HUDEP-2 (cell line): ENCODE measurements at regions not wholly inside any gene's neighbourhood (a gene's known extent, or its start where the extent isn't known, plus 50 kb on each side); places are given as distances from the start of the nearest gene placed in this dataset.
"Not testable (repeated sequence)": the region's sequence is repeated elsewhere in the genome, so short reads cannot be mapped to it uniquely, and the experiment has no call there.

Experiments used
- DNase-seq, 76 experiments: peaks; one replicate each; lab custom pipeline; 2025; ENCODE audit not compliant: unreplicated experiment in 76 of 76; lab: John Stamatoyannopoulos, UW

DNA sequence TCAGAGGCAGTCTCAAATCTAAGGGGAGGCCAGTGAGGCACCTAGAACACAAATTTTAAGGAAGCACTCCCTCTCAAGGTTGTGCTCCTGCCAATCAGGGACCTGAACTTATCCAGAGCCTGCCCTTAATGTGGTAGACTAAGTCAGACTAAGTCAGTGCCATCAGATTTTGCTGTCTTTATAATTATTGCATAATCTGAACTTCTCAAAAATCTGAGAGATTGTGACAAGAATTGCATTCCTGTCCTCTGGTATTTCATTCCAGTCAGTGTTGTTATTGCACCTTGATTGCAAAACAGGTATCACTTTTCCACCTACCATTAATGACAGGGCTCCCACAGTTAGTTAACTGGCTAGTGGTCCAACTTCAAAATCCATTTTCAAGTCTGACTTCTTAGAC lies 197.1 kb upstream of the HCN1 start:
- DNase-seq, result no peak

DNA sequence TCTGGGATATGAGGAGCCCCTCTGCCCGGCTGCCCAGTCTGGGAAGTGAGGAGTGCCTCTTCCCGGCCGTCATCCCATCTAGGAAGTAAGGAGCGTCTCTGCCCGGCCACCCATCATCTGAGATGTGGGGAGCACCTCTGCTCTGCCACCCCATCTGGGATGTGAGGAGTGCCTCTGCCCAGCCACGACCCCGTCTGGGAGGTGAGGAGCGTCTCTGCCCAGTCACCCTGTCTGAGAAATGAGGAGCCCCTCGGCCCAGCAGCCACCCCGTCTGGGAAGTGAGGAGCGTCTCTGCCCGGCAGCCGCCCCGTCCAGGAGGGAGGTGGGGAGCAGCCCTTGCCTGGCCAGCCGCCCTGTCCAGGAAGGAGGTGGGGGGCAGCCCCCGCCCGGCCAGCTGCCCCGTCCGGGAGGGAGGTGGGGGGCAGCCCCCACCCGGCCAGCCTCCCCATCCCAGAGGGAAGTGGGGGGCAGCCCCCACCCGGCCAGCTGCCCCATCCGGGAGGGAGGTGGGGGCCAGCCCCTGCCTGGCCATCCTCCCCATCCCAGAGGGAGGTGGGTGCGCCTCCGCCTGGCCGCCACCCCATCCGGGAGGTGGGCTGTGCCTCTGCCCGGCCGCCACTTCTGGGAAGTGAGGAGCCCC lies 194.4 kb upstream of the HCN1 start:
- not testable (repeated sequence) for DNase-seq

DNA sequence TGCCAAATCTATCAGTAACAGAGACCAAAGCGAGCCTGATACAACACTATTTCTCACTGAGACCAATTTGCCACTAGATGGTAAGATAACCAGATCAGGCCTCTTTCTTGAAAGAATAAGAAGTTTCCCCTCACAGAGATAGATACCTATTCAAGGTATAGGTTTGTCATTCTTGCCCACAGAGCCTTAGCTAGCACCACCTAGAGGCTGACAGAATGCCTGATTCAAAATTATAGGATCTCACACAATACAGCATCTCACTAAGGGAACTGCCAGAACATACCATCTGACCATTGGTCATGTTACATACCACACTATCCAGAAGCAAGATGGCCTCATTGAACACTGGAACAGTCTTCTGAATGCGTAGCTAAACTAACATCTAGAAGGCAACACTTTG lies 166.6 kb upstream of the HCN1 start:
- DNase-seq, result no peak

DNA sequence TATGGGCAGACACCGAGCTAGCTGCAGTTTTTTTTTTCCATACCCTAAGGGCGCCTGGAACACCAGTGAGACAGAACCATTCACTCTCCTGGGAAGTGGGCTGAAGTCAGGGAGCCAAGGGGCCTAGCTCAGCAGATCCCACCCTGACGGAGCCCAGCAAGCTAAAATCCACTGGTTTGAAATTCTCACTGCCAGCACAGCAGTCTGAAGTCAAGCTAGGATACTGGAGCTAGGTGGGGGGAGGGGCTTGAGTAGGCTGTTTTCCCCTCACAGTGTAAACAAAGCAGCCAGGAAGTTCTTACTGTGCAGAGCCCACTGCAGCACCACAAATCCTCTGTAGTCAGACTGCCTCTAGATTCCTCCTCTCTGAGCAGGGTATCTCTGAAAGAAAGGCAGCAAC lies 151.7 kb upstream of the HCN1 start:
- DNase-seq, result no peak

DNA sequence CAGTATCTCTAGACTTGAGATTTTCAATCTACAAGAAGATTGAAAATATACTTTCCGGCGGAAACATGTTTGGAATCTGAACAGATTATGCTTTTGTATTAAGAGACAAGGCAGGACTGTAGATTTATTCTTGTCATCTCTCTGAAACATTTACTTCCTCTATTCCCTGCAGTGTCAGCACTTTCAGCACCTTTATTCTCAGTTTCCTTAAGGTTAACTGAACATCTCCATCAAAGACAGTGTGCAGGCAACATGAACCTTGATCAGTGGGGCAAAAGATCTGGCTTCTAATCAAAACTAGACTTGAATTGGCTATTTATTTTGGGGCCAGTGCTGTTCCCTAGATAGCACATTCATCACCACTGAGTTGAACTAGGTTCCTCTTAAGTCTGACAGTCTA lies 129.9 kb upstream of the HCN1 start:
- no peak for DNase-seq

DNA sequence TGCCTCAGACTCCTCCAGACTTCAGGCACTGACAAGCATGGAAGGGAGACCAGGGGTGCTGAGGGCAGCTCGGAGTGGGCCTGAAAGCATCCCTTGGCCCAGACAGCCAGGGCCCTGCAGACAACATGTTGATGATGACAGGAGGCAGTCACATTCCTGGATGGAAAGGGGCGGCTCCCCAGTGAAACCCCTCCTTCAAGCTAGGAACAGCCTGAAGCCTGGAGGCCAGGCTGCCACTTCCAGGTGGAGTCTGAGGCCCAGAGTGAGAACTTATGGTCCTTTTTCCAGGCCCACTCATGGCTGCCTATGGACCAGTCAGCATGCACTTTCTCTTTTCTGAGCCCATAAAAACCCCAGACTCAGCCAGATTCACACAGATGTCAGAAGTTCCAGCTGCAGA lies 104.2 kb upstream of the HCN1 start:
- no peak for DNase-seq

DNA sequence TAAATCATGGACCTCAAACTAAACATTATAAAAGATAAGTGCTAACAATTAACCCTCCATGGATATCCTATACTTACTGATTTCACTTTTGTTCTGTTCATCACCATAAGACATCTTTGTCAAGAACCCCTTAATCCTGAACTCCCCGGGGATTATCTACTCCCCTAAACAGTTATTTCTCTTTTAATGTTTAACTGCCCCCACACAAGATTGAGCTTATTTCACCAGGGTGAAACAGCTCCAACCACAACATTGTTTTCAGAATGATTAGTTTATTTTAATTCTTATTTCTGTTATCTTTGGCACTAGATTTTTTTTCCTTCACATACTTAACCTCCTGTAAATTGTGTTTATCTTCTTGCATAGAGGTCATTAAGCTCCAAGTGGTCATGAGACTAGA lies 103.2 kb upstream of the HCN1 start:
- no peak for DNase-seq

DNA sequence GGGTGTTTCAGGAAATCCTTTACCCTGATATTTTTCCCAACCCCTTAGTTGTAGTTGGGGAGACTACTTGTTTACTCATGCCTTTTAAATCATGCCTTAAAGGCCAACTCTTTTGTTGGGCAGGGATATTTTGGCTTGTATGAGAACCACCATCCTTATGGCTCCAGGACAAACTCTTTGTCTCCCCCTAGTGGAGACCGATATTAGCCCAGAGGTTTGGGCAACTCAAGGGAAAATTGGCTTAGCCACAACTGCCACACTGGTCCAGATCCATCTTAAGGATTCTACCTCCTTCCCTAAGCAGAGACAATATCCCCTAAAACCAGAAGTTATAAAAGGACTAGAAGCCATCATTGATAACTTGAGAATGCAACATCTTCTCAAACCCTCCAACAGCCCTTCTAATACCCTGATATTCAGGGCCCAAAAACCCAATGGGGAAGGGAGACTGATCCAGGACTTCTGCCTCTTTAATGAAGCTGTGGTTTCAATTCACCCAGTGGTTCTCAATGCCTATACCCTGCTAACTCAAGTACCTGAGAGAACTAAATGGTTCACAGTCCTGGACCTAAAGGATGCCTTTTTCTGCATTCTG lies 100.9 kb upstream of the HCN1 start:
- peak in 9 of 76 experiments; percentile 0 to 16 (median 2) for DNase-seq

DNA sequence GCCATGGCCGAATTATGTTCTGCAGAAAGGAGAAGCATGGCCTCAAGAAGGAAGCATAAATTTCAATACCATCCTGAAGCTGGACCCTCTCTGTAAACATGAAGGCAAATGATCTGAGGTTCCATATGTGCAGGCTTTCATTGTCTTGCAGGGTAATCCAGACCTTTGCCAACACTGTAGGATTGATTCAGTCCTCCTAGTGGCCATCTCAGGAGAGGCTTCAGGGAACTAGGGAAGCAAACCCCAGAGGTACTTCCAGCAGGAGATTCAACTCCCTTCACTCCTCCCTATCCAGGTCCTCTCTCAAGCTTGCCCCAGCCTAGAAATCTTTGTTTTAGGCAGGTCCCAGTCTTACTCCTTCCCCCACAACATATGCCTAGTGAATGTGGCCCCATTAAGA lies 99.3 kb upstream of the HCN1 start:
- DNase-seq, result no peak

DNA sequence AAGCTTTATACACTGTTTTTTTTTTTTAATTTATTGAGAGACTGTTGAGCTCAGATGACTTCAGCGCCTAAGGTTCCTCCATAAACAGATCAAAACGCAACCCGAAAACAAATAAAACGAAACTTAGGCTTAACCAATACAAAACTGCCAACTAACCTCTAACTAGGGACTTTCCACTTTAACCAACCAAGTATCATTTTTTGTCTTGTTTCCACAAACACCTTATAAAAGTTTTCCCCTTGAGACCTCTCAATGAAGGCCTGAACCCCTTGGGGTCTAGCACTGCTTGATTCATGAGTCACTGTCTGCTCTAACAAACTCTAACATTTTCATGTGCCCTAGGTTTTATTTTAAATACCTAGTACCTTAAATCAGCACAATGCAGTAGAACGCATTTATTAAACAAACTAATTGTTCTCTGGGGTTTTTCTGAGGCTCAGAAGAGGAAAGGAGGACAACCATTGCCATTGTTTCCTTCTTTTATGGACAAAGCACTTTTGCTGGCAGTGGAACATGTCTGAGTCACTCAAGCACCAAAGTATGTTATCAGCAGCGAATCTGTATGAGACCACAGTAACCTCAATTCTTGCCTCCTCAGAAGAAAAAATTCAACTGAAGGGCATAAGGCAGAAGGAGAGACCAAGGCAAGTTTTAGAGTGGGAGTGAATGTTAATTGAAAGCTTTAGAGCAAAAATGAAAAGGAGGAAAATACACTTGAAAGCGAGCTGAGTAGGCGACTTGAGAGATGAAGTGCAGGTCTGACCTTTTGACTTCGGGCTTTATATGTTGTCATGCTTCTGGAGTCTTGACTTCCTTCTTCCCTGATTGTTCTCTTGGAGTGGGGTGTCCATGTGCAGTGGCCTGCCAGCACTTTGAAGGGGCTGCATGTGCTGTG lies 97.7 kb upstream of the HCN1 start:
- DNase-seq, result no peak

DNA sequence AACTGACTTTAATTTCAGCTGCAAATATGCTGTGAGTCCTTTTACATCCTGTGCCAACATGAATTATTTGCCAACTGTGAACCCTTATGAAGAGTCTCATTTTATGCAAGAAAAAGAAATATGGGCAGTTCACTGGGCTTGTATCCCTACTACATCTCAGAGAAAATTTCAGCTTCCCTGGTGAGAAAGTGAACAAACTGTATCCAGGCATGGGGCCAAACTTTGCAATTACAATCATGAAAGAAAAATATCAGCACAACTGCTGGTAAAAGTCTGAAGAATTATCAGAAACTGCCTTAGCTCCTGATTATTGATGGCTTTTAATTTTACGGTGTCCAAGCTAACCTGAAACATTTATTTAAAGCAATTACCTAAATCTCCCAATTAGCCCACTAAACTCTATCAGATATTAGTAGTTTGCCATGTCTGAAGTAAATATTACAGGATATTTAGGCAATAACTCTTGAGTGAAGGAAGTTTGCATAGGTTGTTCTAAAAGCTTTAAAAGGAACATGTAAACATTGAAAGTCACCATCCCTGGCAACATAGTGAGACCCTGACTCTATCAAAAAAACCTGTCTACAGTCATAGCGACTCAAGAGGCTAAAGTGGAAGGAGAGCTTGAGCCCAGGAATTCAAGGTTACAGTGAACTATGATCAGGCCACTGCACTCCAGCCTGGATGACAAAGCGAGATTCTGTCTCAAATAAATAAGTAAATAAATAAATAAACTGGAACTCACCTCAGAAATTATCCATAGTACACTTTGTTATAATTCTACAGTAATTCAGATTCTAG lies 83.9 kb upstream of the HCN1 start:
- DNase-seq, result no peak

DNA sequence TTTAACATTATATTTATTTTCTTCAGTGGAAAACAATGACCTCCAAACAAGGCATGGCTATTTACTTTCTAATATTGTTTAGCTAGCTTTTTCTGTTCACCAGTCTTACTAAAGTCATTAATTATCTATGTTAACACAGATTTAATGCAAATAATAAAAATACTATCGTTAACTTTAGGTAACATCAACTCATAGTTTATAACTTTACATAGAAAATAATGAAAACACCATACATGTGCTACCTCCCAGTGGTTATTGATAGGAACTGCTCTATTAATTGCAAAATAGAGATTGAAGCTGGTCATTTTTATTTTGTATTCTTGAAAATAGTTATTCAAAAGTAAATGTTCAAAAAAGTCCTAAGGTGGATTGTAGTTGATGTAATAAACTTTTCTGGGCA lies 78.3 kb upstream of the HCN1 start:
- DNase-seq, result no peak

DNA sequence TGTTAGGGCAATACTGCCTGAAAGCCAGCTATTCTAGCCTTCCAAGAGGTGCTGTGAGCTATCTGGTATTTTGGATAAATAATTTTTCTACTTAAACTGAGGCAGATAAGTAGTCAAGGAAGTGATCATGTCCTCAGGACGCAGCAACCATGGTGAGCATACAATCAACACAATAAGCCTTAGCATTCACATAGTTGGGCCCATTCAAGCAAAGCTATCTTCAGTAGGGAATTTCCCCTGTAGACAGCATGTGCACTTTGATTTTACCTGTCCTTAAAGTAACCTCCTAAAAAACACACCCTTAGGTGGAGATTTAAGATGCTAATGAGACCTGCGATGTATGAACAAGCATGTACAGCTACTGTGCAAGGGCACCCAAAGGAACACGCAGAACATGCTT lies 76.2 kb upstream of the HCN1 start:
- no peak for DNase-seq

DNA sequence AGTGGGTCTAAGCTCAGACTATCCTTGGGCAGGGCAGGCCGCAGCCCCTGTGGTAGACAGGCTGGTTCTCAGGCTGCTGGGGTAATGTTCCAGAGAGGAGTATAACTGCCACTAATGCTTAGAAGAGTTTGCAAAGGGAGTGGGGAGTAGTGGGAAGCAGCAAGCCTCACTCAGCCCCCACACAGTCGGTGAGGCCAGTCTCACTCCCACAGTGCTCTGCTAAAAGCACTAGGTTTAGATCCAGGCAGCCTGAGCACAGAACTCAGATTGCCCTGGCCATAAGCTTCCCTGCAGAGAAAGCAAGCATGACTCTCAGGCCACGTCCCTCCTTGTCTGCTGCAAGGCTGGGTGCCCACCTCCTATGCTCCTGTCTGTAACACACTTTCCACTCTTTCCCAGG lies 69.4 kb upstream of the HCN1 start:
- DNase-seq, result no peak

DNA sequence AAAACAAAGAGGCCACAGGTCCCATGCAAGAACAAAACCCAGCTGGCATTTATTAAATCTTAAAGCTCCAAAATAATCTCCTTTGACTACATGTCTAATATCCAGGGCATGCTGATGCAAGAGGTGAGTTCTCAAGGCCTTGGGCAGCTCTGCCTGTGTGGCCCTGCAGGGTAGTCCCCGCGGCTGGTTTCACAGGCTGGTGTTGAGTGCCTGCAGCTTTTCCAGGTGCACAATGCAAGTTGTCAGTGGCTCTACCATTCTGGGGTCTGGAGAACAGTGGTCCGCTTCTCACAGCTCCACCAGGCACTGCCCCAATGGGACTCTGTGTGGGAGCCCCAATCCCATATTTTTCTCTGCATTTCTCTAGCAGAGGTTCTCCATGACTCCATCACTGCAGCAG lies 54.4 kb upstream of the HCN1 start:
- DNase-seq, result no peak

DNA sequence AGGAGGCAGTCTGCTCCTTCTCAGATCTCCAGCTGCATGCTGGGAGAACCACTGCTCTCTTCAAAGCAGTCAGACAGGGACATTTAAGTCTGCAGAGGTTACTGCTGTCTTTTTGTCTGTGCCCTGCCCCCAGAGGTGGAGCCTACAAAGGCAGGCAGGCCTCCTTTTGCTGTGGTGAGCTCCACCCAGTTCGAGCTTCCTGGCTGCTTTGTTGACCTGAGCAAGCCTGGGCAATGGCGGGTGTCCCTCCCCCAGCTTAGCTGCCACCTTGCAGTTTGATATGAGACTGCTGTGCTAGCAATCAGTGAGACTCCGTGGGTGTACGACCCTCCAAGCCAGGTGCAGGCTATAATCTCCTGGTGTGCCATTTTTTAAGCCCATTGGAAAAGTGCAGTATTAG lies 52.3 kb upstream of the HCN1 start:
- DNase-seq, result not testable (repeated sequence)
